IMR-90 (cell line): ENCODE measurements at regions not wholly inside any gene's neighbourhood (a gene's known extent, or its start where the extent isn't known, plus 50 kb on each side); places are given as distances from the start of the nearest gene placed in this dataset.

ENCODE experiments used
- ATAC-seq: fragments of 200-7000 bp; cut with Tn5 transposase; 2 replicates; pipeline ENCODE4 v1.9.1; 2020; ENCODE audit warnings: low read depth, mild to moderate bottlenecking, moderate library complexity
- BruUV-seq: library from RNA; stranded (reverse); fragments of 400-500 nt; replicated peaks from 2 replicates; lab custom pipeline; 2021; lab: Mats Ljungman, UMichigan
- CTCF ChIA-PET: fragments of 300-600 bp; formaldehyde crosslinking; extraction: SDS; loops from one replicate; lab custom pipeline; 2021; ENCODE audit warnings: antibody characterized with exemption; lab: Yijun Ruan, JAX
- POLR2A ChIA-PET: fragments of 300-600 bp; sonication (Branson Sonifier 250); formaldehyde crosslinking; loops from one replicate; lab custom pipeline; 2022; ENCODE audit warnings: antibody characterized with exemption; ENCODE audit not compliant: unreplicated experiment; lab: Charles Lee
- DNase-seq: peaks from one replicate; pipeline ENCODE4 v3.0.0; 2013
- H2AFZ ChIP-seq: replicated peaks from 2 replicates; pipeline ENCODE3; 2013; ENCODE audit warnings: low read length, mild to moderate bottlenecking; ENCODE audit not compliant: poor library complexity
- H2AK5ac ChIP-seq: 2 replicates; pipeline ENCODE4 v1.6.1; 2013; ENCODE audit warnings: low read depth, low read length, inconsistent platforms
- H2AK9ac ChIP-seq: replicated peaks from 2 replicates; pipeline ENCODE3; 2013; ENCODE audit warnings: mild to moderate bottlenecking, low read depth, low read length, moderate library complexity; ENCODE audit not compliant: poor library complexity
- H2BK120ac ChIP-seq: 2 replicates; pipeline ENCODE4 v1.6.1; 2013; ENCODE audit warnings: low read depth, low read length, inconsistent platforms
- H2BK15ac ChIP-seq: 3 replicates; pipeline ENCODE4 v1.6.1; 2013; ENCODE audit warnings: low read depth, low read length, inconsistent platforms
- H2BK20ac ChIP-seq: 2 replicates; pipeline ENCODE4 v1.6.1; 2013; ENCODE audit warnings: low read depth, mild to moderate bottlenecking, inconsistent platforms, low read length, moderate library complexity
- H2BK5ac ChIP-seq: 2 replicates; pipeline ENCODE4 v1.6.1; 2013; ENCODE audit warnings: mild to moderate bottlenecking, low read depth, low read length, inconsistent platforms; ENCODE audit not compliant: poor library complexity, severe bottlenecking
- H3K14ac ChIP-seq: replicated peaks from 2 replicates; pipeline ENCODE4 v1.6.1; 2013; ENCODE audit warnings: low read depth, low read length, inconsistent platforms
- H3K18ac ChIP-seq: 2 replicates; pipeline ENCODE4 v1.6.1; 2013; ENCODE audit warnings: low read depth, low read length, control low read depth
- H3K23ac ChIP-seq: 2 replicates; pipeline ENCODE4 v1.6.1; 2013; ENCODE audit warnings: low read depth, low read length, inconsistent platforms
- H3K27ac ChIP-seq: 2 replicates; pipeline ENCODE4 v1.5.1; 2013; ENCODE audit warnings: mild to moderate bottlenecking, control low read depth, low read length; ENCODE audit not compliant: insufficient read depth
- H3K27me3 ChIP-seq: 2 replicates; pipeline ENCODE4 v1.6.1; 2013; ENCODE audit warnings: low read length; ENCODE audit not compliant: control insufficient read depth, insufficient read depth
- H3K36me3 ChIP-seq: 2 replicates; pipeline ENCODE4 v1.6.1; 2013; ENCODE audit warnings: low read length, mixed read lengths; ENCODE audit not compliant: control insufficient read depth, insufficient read depth
- H3K4ac ChIP-seq: 2 replicates; pipeline ENCODE4 v1.6.1; 2013; ENCODE audit warnings: low read depth, low read length, inconsistent platforms
- H3K4me1 ChIP-seq: 2 replicates; pipeline ENCODE4 v1.6.1; 2013; ENCODE audit warnings: low read length, mixed read lengths; ENCODE audit not compliant: control insufficient read depth, insufficient read depth
- H3K4me2 ChIP-seq: 2 replicates; pipeline ENCODE4 v1.6.1; 2013; ENCODE audit warnings: low read depth, mild to moderate bottlenecking, control low read depth, low read length, moderate library complexity
- H3K4me3 ChIP-seq: 2 replicates; pipeline ENCODE4 v1.5.1; 2013; ENCODE audit warnings: low read depth, mild to moderate bottlenecking, control low read depth, low read length, moderate library complexity; ENCODE audit not compliant: insufficient read depth
- H3K56ac ChIP-seq: 2 replicates; pipeline ENCODE4 v1.6.1; 2013; ENCODE audit warnings: low read length, inconsistent platforms; ENCODE audit not compliant: insufficient read depth; ENCODE audit errors: extremely low read depth
- H3K79me1 ChIP-seq, 2 experiments: 2 replicates each; pipeline ENCODE4 v1.6.1; 2013; ENCODE audit warnings: low read length in 2 of 2, inconsistent platforms in 1 of 2, low read depth in 1 of 2
- H3K9ac ChIP-seq: 2 replicates; pipeline ENCODE4 v1.6.1; 2013; ENCODE audit warnings: low read depth, low read length, control low read depth
- H3K9me1 ChIP-seq: 2 replicates; pipeline ENCODE4 v1.6.1; 2013; ENCODE audit warnings: low read length, inconsistent platforms; ENCODE audit not compliant: insufficient read depth
- H3K9me3 ChIP-seq: 2 replicates; pipeline ENCODE4 v1.6.1; 2013; ENCODE audit warnings: low read length; ENCODE audit not compliant: control insufficient read depth, insufficient read depth
- H4K20me1 ChIP-seq: 2 replicates; pipeline ENCODE4 v1.6.1; 2013; ENCODE audit warnings: low read length, inconsistent platforms; ENCODE audit not compliant: insufficient read depth
- H4K5ac ChIP-seq: 2 replicates; pipeline ENCODE4 v1.6.1; 2013; ENCODE audit warnings: mild to moderate bottlenecking, low read depth, low read length, control low read depth
- H4K8ac ChIP-seq, 2 experiments: 2 replicates each; pipeline ENCODE4 v1.6.1; 2013; ENCODE audit warnings: low read depth in 2 of 2, low read length in 2 of 2, control low read depth in 1 of 2, inconsistent platforms in 1 of 2
- H4K91ac ChIP-seq: 2 replicates; pipeline ENCODE4 v1.6.1; 2013; ENCODE audit warnings: low read depth, low read length, inconsistent platforms; ENCODE audit not compliant: insufficient read depth
- BHLHE40 ChIP-seq: fragments of 150-350 bp; IDR thresholded peaks from 2 replicates; pipeline ENCODE4 v1.6.1; 2016; ENCODE audit warnings: mild to moderate bottlenecking, low read depth, low read length
- CEBPB ChIP-seq: IDR thresholded peaks from 2 replicates; pipeline ENCODE4 v1.6.1; 2012; ENCODE audit warnings: low read depth, low read length, improper control_type of control experiment
- CHD1 ChIP-seq: IDR thresholded peaks from 2 replicates; pipeline ENCODE4 v1.6.1; 2012; ENCODE audit warnings: low read depth, low read length, improper control_type of control experiment
- CTCF ChIP-seq: conservative IDR thresholded peaks from 2 replicates; pipeline ENCODE4 v1.5.1; 2012; ENCODE audit warnings: mild to moderate bottlenecking, low read depth, low read length, improper control_type of control experiment
- ELK1 ChIP-seq: fragments of 150-350 bp; IDR thresholded peaks from 2 replicates; pipeline ENCODE4 v1.6.1; 2016; ENCODE audit warnings: low read depth, mild to moderate bottlenecking, low read length, moderate library complexity, borderline replicate concordance
- FOS ChIP-seq: fragments of 150-350 bp; IDR thresholded peaks from 2 replicates; pipeline ENCODE4 v1.6.1; 2016; ENCODE audit warnings: low read depth, low read length
- MAFK ChIP-seq: IDR thresholded peaks from 2 replicates; pipeline ENCODE4 v1.6.1; 2012; ENCODE audit warnings: low read depth, low read length, improper control_type of control experiment
- MAZ ChIP-seq: IDR thresholded peaks from 2 replicates; pipeline ENCODE4 v1.6.1; 2012; ENCODE audit warnings: low read depth, mild to moderate bottlenecking, low read length, improper control_type of control experiment, moderate library complexity, borderline replicate concordance
- MXI1 ChIP-seq: IDR thresholded peaks from 2 replicates; pipeline ENCODE4 v1.6.1; 2012; ENCODE audit warnings: low read depth, mild to moderate bottlenecking, low read length, moderate library complexity, borderline replicate concordance
- NFE2L2 ChIP-seq: fragments of 150-350 bp; IDR thresholded peaks from 2 replicates; pipeline ENCODE4 v1.6.1; 2016; ENCODE audit warnings: low read depth, mild to moderate bottlenecking, low read length
- POLR2A ChIP-seq: IDR thresholded peaks from 2 replicates; pipeline ENCODE4 v1.6.1; 2012; ENCODE audit warnings: mild to moderate bottlenecking, low read depth, low read length
- RAD21 ChIP-seq: IDR thresholded peaks from 2 replicates; pipeline ENCODE4 v1.6.1; 2012; ENCODE audit warnings: low read length, improper control_type of control experiment
- RCOR1 ChIP-seq: IDR thresholded peaks from 2 replicates; pipeline ENCODE4 v1.6.1; 2012; ENCODE audit warnings: mild to moderate bottlenecking, low read length, improper control_type of control experiment; ENCODE audit not compliant: insufficient replicate concordance
- RFX5 ChIP-seq: IDR thresholded peaks from 2 replicates; pipeline ENCODE4 v1.8.0; 2012; ENCODE audit warnings: low read depth, mild to moderate bottlenecking, low read length, moderate library complexity
- SMC3 ChIP-seq: fragments of 150-350 bp; IDR thresholded peaks from 2 replicates; pipeline ENCODE4 v1.6.1; 2016; ENCODE audit warnings: low read depth, mild to moderate bottlenecking, antibody characterized with exemption, low read length, moderate library complexity
- USF2 ChIP-seq: fragments of 150-350 bp; IDR thresholded peaks from 2 replicates; pipeline ENCODE4 v1.6.1; 2017; ENCODE audit warnings: mild to moderate bottlenecking, antibody characterized with exemption, low read length, low read depth
- WGBS, 2 experiments: methylation state at CpG; one replicate each; pipeline versions ENCODE4 v1.1.5 to v1.1.7; 2013; ENCODE audit warnings: missing lambda C conversion rate in 2 of 2; ENCODE audit not compliant: insufficient read length in 1 of 2; ENCODE audit errors: extremely low coverage in 2 of 2; 5-methylcytosine and 5-hydroxymethylcytosine counted together
- dilution Hi-C: fragments of 300-500 bp; cut with HindIII; formaldehyde crosslinking; loops from one replicate; pipeline ENCODE4 v1.14.3; 2018; ENCODE audit warnings: low sequenced_read_pairs; ENCODE audit not compliant: unreplicated experiment
- in situ Hi-C: fragments of 300-500 bp; cut with MboI; formaldehyde crosslinking; loops from 3 replicates; pipeline ENCODE4 v1.14.3; 2019; ENCODE audit warnings: low sequenced_read_pairs, inconsistent platforms, mixed read lengths
- intact Hi-C: fragments of 100-400 bp; cut with micrococcal nuclease; formaldehyde crosslinking; loops from 2 replicates; pipeline ENCODE4 v1.10.0; 2022

GRCh38 chr2:238695538-238695937, 152.3 kb upstream of the TWIST2 start:
- no peak overlapping the region for H4K91ac ChIP-seq
- no peak overlapping the region for H2AK5ac ChIP-seq
- H2BK5ac ChIP-seq, result no peak overlapping the region
- H3K4me1 ChIP-seq, result peaks cover 8% of the 10 kb centered on the region; the same call in 1 of the 2 replicates
- H3K23ac ChIP-seq, result no peak overlapping the region
- H3K14ac ChIP-seq, result no peak overlapping the region
- no peak overlapping the region for H3K18ac ChIP-seq
- WGBS, 2 experiments, result no CpG with 5 or more reads among the region's 4 CpGs
- in situ Hi-C loops, result no loop called here
- H3K9ac ChIP-seq, result no peak overlapping the region
- no peak overlapping the region for H3K56ac ChIP-seq
- H3K4me3 ChIP-seq, result no peak overlapping the region
- H2AK9ac ChIP-seq, result no peak overlapping the region
- ATAC-seq (no peak), DNase-seq (no peak)
- dilution Hi-C loops, result no loop called here
- H4K20me1 ChIP-seq, result no peaks in the 10 kb centered on the region
- no peak overlapping the region for H4K8ac ChIP-seq
- POLR2A ChIA-PET, result interaction anchor here (0.6 kb wide), 1 partner anchor 9 kb away, joined by 3 read pairs; no protein-coding TSS in a partner anchor
- no peak overlapping the region for H2BK120ac ChIP-seq
- H2BK20ac ChIP-seq, result no peak overlapping the region
- no peaks in the 10 kb centered on the region for H3K79me1 ChIP-seq
- no peak overlapping the region for H2AFZ ChIP-seq
- H3K27me3 ChIP-seq, result no peaks in the 10 kb centered on the region
- no peak overlapping the region for H4K5ac ChIP-seq
- H3K36me3 ChIP-seq, result no peaks in the 10 kb centered on the region
- no peak overlapping the region for H2BK15ac ChIP-seq
- no peak overlapping the region for H3K4ac ChIP-seq
- TF ChIP-seq RAD21, result no peak
- no peak for TF ChIP-seq MXI1
- no peak for TF ChIP-seq ELK1
- no peak for TF ChIP-seq RFX5
- no peak for TF ChIP-seq CEBPB
- no peak for TF ChIP-seq NFE2L2
- TF ChIP-seq BHLHE40, result no peak
- no peak for TF ChIP-seq RCOR1
- TF ChIP-seq CHD1, result no peak
- TF ChIP-seq CTCF, result no peak
- TF ChIP-seq MAFK, result no peak
- TF ChIP-seq USF2, result no peak
- TF ChIP-seq FOS, result no peak
- TF ChIP-seq MAZ, result no peak
- TF ChIP-seq POLR2A, result no peak
- TF ChIP-seq SMC3, result no peak
- no peak overlapping the region for H3K4me2 ChIP-seq
- intact Hi-C loops, result no loop called here
- no peaks in the 10 kb centered on the region for H3K9me3 ChIP-seq
- peak overlapping the region; percentile 37; the same call in 1 of the 2 replicates for H3K27ac ChIP-seq
- H3K9me1 ChIP-seq, result 0 out of 2 replicates have a peak, but pooled peaks cover under 1% of the 10 kb centered on the region
- CTCF ChIA-PET, result interaction anchor here (0.6 to 1.6 kb wide), 3 partner anchors 12 to 90 kb away, joined by 3 to 12 read pairs (median 3); no protein-coding TSS in a partner anchor
- BruUV-seq, result no TSS peak
